ENCODE measurements at regions not wholly inside any gene's neighbourhood (a gene's known extent, or its start where the extent isn't known, plus 50 kb on each side); places are given as distances from the start of the nearest gene placed in this dataset.

GRCh38 chr2:4357121-4357520 lies 653.7 kb downstream of the DCDC2C start:
- DNase-seq (ENCODE audit: low read depth, low spot score), result no peak

GRCh38 chr2:4358837-4359236 lies 655.5 kb downstream of the DCDC2C start:
- no peak for DNase-seq (ENCODE audit: low read depth, low spot score)

- no peak for DNase-seq (ENCODE audit: low read depth, low spot score)
Measured at GRCh38 chr2:4368907-4369306, 665.5 kb downstream of the DCDC2C start.

GRCh38 chr2:4369826-4370419 lies 666.5 kb downstream of the DCDC2C start:
- no peak for DNase-seq (ENCODE audit: low read depth, low spot score)

GRCh38 chr2:4370422-4371090 lies 667.2 kb downstream of the DCDC2C start:
- no peak for DNase-seq (ENCODE audit: low read depth, low spot score)

- DNase-seq (ENCODE audit: low read depth, low spot score), result no peak
Measured at GRCh38 chr2:4381049-4381448, 677.7 kb downstream of the DCDC2C start.

GRCh38 chr2:4381773-4382172 lies 678.4 kb downstream of the DCDC2C start:
- no peak for DNase-seq (ENCODE audit: low read depth, low spot score)

GRCh38 chr2:4391013-4391412 lies 687.6 kb downstream of the DCDC2C start:
- no peak for DNase-seq (ENCODE audit: low read depth, low spot score)

- no peak for DNase-seq (ENCODE audit: low read depth, low spot score)
Measured at GRCh38 chr2:4404363-4404762, 701.0 kb downstream of the DCDC2C start.

GRCh38 chr2:4408321-4408720 lies 704.9 kb downstream of the DCDC2C start:
- DNase-seq (ENCODE audit: low read depth, low spot score), result no peak

- no peak for DNase-seq (ENCODE audit: low read depth, low spot score)
Measured at GRCh38 chr2:4412637-4413187, 709.3 kb downstream of the DCDC2C start.

GRCh38 chr2:4415171-4415570 lies 711.8 kb downstream of the DCDC2C start:
- no peak for DNase-seq (ENCODE audit: low read depth, low spot score)

GRCh38 chr2:4415810-4416413 lies 712.5 kb downstream of the DCDC2C start:
- no peak for DNase-seq (ENCODE audit: low read depth, low spot score)

GRCh38 chr2:4416431-4416830 lies 713.1 kb downstream of the DCDC2C start:
- no peak for DNase-seq (ENCODE audit: low read depth, low spot score)

- DNase-seq (ENCODE audit: low read depth, low spot score), result no peak
Measured at GRCh38 chr2:4417771-4418170, 714.4 kb downstream of the DCDC2C start.

- DNase-seq (ENCODE audit: low read depth, low spot score), result no peak
Measured at GRCh38 chr2:4420032-4420431, 716.7 kb downstream of the DCDC2C start.

GRCh38 chr2:4424153-4424552 lies 720.8 kb downstream of the DCDC2C start:
- no peak for DNase-seq (ENCODE audit: low read depth, low spot score)

GRCh38 chr2:4427083-4427482 lies 723.7 kb downstream of the DCDC2C start:
- no peak for DNase-seq (ENCODE audit: low read depth, low spot score)

GRCh38 chr2:4445821-4446220 lies 742.4 kb downstream of the DCDC2C start:
- no peak for DNase-seq (ENCODE audit: low read depth, low spot score)

GRCh38 chr2:4454907-4455306 lies 751.5 kb downstream of the DCDC2C start:
- DNase-seq (ENCODE audit: low read depth, low spot score), result no peak

- DNase-seq (ENCODE audit: low read depth, low spot score), result no peak
Measured at GRCh38 chr2:4455486-4456155, 752.2 kb downstream of the DCDC2C start.

- DNase-seq (ENCODE audit: low read depth, low spot score), result no peak
Measured at GRCh38 chr2:4464634-4465266, 761.4 kb downstream of the DCDC2C start.

Measured in brain pericyte (primary cell).